ENCODE measurements at regions not wholly inside any gene's neighbourhood (a gene's known extent, or its start where the extent isn't known, plus 50 kb on each side); places are given as distances from the start of the nearest gene placed in this dataset.

- Histone ChIP-seq H2AFZ (ENCODE audit: low read length) (no peak overlapping the region), H3K4me3 (replicated peaks in 1 of 4; ENCODE audit: control extremely low read depth in 1 of 4, insufficient read depth in 1 of 4, low read depth in 3 of 4, low read length in 4 of 4) (no peak overlapping the region)
Measured at GRCh38 chr16:17023606-17024005, 447.2 kb downstream of the XYLT1 start.

GRCh38 chr16:17024514-17024913 lies 446.2 kb downstream of the XYLT1 start:
- H2AFZ ChIP-seq (ENCODE audit: low read length): no peak overlapping the region
- H3K9me3 ChIP-seq (ENCODE audit: control insufficient read depth, insufficient read depth, low read depth, low read length): no peaks in the 10 kb centered on the region
- no peak overlapping the region for H3K4me3 ChIP-seq (replicated peaks in 1 of 4; ENCODE audit: control extremely low read depth in 1 of 4, insufficient read depth in 1 of 4, low read depth in 3 of 4, low read length in 4 of 4)
- H3K9ac ChIP-seq (ENCODE audit: insufficient read depth, low read length): no peak overlapping the region
- TF ChIP-seq, protein P1, sequence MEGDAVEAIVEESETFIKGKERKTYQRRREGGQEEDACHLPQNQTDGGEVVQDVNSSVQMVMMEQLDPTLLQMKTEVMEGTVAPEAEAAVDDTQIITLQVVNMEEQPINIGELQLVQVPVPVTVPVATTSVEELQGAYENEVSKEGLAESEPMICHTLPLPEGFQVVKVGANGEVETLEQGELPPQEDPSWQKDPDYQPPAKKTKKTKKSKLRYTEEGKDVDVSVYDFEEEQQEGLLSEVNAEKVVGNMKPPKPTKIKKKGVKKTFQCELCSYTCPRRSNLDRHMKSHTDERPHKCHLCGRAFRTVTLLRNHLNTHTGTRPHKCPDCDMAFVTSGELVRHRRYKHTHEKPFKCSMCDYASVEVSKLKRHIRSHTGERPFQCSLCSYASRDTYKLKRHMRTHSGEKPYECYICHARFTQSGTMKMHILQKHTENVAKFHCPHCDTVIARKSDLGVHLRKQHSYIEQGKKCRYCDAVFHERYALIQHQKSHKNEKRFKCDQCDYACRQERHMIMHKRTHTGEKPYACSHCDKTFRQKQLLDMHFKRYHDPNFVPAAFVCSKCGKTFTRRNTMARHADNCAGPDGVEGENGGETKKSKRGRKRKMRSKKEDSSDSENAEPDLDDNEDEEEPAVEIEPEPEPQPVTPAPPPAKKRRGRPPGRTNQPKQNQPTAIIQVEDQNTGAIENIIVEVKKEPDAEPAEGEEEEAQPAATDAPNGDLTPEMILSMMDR (conservative IDR thresholded peaks at IDR 0.05 in 1 of 2, IDR thresholded peaks at IDR 0.05 in 1 of 2; ENCODE audit: low read depth in 1 of 2, low read length in 2 of 2): no peak
- no peak for TF ChIP-seq EZH2 (IDR thresholded peaks at IDR 0.05; ENCODE audit: low read length, missing control alignments)
- no peaks in the 10 kb centered on the region for H3K79me2 ChIP-seq (ENCODE audit: control insufficient read depth, insufficient read depth, low read length)
- H3K4me1 ChIP-seq (ENCODE audit: control insufficient read depth, extremely low read depth, insufficient read depth, low read length): no peaks in the 10 kb centered on the region
- no peak overlapping the region for H3K4me2 ChIP-seq (ENCODE audit: extremely low read depth, insufficient read depth, low read length)
- no peak for DNase-seq (ENCODE audit: low read depth in 2 of 2)
- no peaks in the 10 kb centered on the region for H3K27me3 ChIP-seq (ENCODE audit: control insufficient read depth, insufficient read depth, low read length)
- H3K27ac ChIP-seq (ENCODE audit: insufficient read depth, low read length): no peak overlapping the region
- no peaks in the 10 kb centered on the region for H4K20me1 ChIP-seq (ENCODE audit: control insufficient read depth, extremely low read depth, insufficient read depth, low read length)
- H3K36me3 ChIP-seq (ENCODE audit: control insufficient read depth, insufficient read depth, low read length): no peaks in the 10 kb centered on the region

More at GRCh38 chr16:17023606-17024005, 447.2 kb downstream of the XYLT1 start:
- no peaks in the 10 kb centered on the region for H3K79me2 ChIP-seq (ENCODE audit: control insufficient read depth, insufficient read depth, low read length)
- H3K4me1 ChIP-seq (ENCODE audit: control insufficient read depth, extremely low read depth, insufficient read depth, low read length): no peaks in the 10 kb centered on the region
- no peak for DNase-seq (ENCODE audit: low read depth in 2 of 2)
- no peaks in the 10 kb centered on the region for H3K9me3 ChIP-seq (ENCODE audit: control insufficient read depth, insufficient read depth, low read depth, low read length)
- H4K20me1 ChIP-seq (ENCODE audit: control insufficient read depth, extremely low read depth, insufficient read depth, low read length): no peaks in the 10 kb centered on the region
- H3K9ac ChIP-seq (ENCODE audit: insufficient read depth, low read length): no peak overlapping the region
- H3K4me2 ChIP-seq (ENCODE audit: extremely low read depth, insufficient read depth, low read length): no peak overlapping the region
- no peaks in the 10 kb centered on the region for H3K27me3 ChIP-seq (ENCODE audit: control insufficient read depth, insufficient read depth, low read length)
- no peak overlapping the region for H3K27ac ChIP-seq (ENCODE audit: insufficient read depth, low read length)
- H3K36me3 ChIP-seq (ENCODE audit: control insufficient read depth, insufficient read depth, low read length): no peaks in the 10 kb centered on the region
- TF ChIP-seq, protein P1 (conservative IDR thresholded peaks at IDR 0.05 in 1 of 2, IDR thresholded peaks at IDR 0.05 in 1 of 2; ENCODE audit: low read depth in 1 of 2, low read length in 2 of 2): no peak
- TF ChIP-seq EZH2 (IDR thresholded peaks at IDR 0.05; ENCODE audit: low read length, missing control alignments): no peak

GRCh38 chr16:17026600-17027242 lies 444.0 kb downstream of the XYLT1 start:
- no peaks in the 10 kb centered on the region for H3K36me3 ChIP-seq (ENCODE audit: control insufficient read depth, insufficient read depth, low read length)
- H4K20me1 ChIP-seq (ENCODE audit: control insufficient read depth, extremely low read depth, insufficient read depth, low read length): no peaks in the 10 kb centered on the region
- TF ChIP-seq, protein P1 (conservative IDR thresholded peaks at IDR 0.05 in 1 of 2, IDR thresholded peaks at IDR 0.05 in 1 of 2; ENCODE audit: low read depth in 1 of 2, low read length in 2 of 2): no peak
- TF ChIP-seq EZH2 (IDR thresholded peaks at IDR 0.05; ENCODE audit: low read length, missing control alignments): no peak
- H3K4me1 ChIP-seq (ENCODE audit: control insufficient read depth, extremely low read depth, insufficient read depth, low read length): no peaks in the 10 kb centered on the region
- DNase-seq (ENCODE audit: low read depth in 2 of 2): no peak
- H2AFZ ChIP-seq (ENCODE audit: low read length): no peak overlapping the region
- H3K27ac ChIP-seq (ENCODE audit: insufficient read depth, low read length): no peak overlapping the region
- no peaks in the 10 kb centered on the region for H3K79me2 ChIP-seq (ENCODE audit: control insufficient read depth, insufficient read depth, low read length)
- H3K9me3 ChIP-seq (ENCODE audit: control insufficient read depth, insufficient read depth, low read depth, low read length): no peaks in the 10 kb centered on the region
- H3K27me3 ChIP-seq (ENCODE audit: control insufficient read depth, insufficient read depth, low read length): no peaks in the 10 kb centered on the region
- no peak overlapping the region for H3K4me2 ChIP-seq (ENCODE audit: extremely low read depth, insufficient read depth, low read length)
- H3K4me3 ChIP-seq (replicated peaks in 1 of 4; ENCODE audit: control extremely low read depth in 1 of 4, insufficient read depth in 1 of 4, low read depth in 3 of 4, low read length in 4 of 4): no peak overlapping the region
- no peak overlapping the region for H3K9ac ChIP-seq (ENCODE audit: insufficient read depth, low read length)
